T-cell (primary cell): ENCODE measurements at regions not wholly inside any gene's neighbourhood (a gene's known extent, or its start where the extent isn't known, plus 50 kb on each side); places are given as distances from the start of the nearest gene placed in this dataset.
"Not testable (repeated sequence)": the region's sequence is repeated elsewhere in the genome, so short reads cannot be mapped to it uniquely, and the experiment has no call there.

Experiments
- ATAC-seq, 4 experiments: fragments of 200-7000 bp in 3 of 4; fragments of 150-1000 bp in 1 of 4; cut with Tn5 transposase; replicated peaks in 1 of 4; 1 replicate in 3 of 4; 2 replicates in 1 of 4; pipeline ENCODE4 v1.10.0; 2021; ENCODE audit warnings: moderate library complexity in 3 of 4, mild to moderate bottlenecking in 2 of 4, moderate number of reproducible peaks in 1 of 4
- CTCF ChIA-PET, 2 donors: fragments of 300-600 bp; sonication (Branson Sonifier 250); formaldehyde crosslinking; loops; one replicate each; lab custom pipeline; 2022; ENCODE audit warnings: antibody characterized with exemption in 2 of 2; lab: Charles Lee
- POLR2A ChIA-PET, 2 donors: fragments of 300-600 bp; sonication (Branson Sonifier 250); formaldehyde crosslinking; loops; one replicate each; lab custom pipeline; 2022; ENCODE audit warnings: antibody characterized with exemption in 2 of 2; lab: Charles Lee
- DNase-seq, 35 experiments: peaks; one replicate each; pipeline versions ENCODE4 v3.0.0 to v3.0.0-alpha.2; 2013 to 2023
- H3K27ac ChIP-seq: one replicate; pipeline ENCODE4 v1.5.1; 2013; ENCODE audit warnings: low read length
- H3K27me3 ChIP-seq, 2 experiments: replicated peaks in 1 of 2; 1 replicate in 1 of 2; 2 replicates in 1 of 2; pipeline versions ENCODE4 v1.6.1 to v1.7.0; 2013; ENCODE audit warnings: low read length in 1 of 2, mixed read lengths in 1 of 2; ENCODE audit not compliant: control insufficient read depth in 2 of 2, insufficient read depth in 2 of 2; ENCODE audit errors: extremely low read depth in 1 of 2
- H3K36me3 ChIP-seq, 2 donors: 1 replicate in 1 of 2; 2 replicates in 1 of 2; pipeline versions ENCODE4 v1.6.1 to v1.7.0; 2013; ENCODE audit warnings: low read length in 1 of 2; ENCODE audit not compliant: control insufficient read depth in 2 of 2, insufficient read depth in 1 of 2; ENCODE audit errors: extremely low read depth in 1 of 2
- H3K4me1 ChIP-seq, 2 experiments: 1 replicate in 1 of 2; 2 replicates in 1 of 2; pipeline versions ENCODE4 v1.6.1 to v1.7.0; 2013; ENCODE audit warnings: low read length in 2 of 2, mixed read lengths in 1 of 2; ENCODE audit not compliant: insufficient read depth in 2 of 2, control insufficient read depth in 1 of 2; ENCODE audit errors: extremely low read depth in 1 of 2
- H3K4me3 ChIP-seq, 2 donors: 1 replicate in 1 of 2; 2 replicates in 1 of 2; pipeline versions ENCODE4 v1.5.1 to v1.7.0; 2013; ENCODE audit warnings: mild to moderate bottlenecking in 2 of 2, low read length in 1 of 2, moderate library complexity in 1 of 2; ENCODE audit not compliant: control insufficient read depth in 1 of 2; ENCODE audit errors: extremely low read depth in 1 of 2
- H3K9me3 ChIP-seq: 2 replicates; pipeline ENCODE4 v1.7.0; 2013
- H3K27ac Mint-ChIP-seq, 2 donors: one replicate each; pipeline ENCODE4 v1.8.0; 2020 to 2021; ENCODE audit warnings: mild to moderate bottlenecking in 2 of 2, mixed read lengths in 2 of 2
- H3K27me3 Mint-ChIP-seq, 2 donors: one replicate each; pipeline ENCODE4 v1.8.0; 2021 to 2022; ENCODE audit warnings: mixed read lengths in 2 of 2
- H3K36me3 Mint-ChIP-seq: one replicate; pipeline ENCODE4 v1.8.0; 2021; ENCODE audit warnings: mixed read lengths
- H3K4me1 Mint-ChIP-seq, 3 donors: one replicate each; pipeline ENCODE4 v1.8.0; 2020 to 2022; ENCODE audit warnings: mixed read lengths in 3 of 3, mild to moderate bottlenecking in 1 of 3
- H3K4me3 Mint-ChIP-seq, 3 donors: one replicate each; pipeline ENCODE4 v1.8.0; 2020 to 2022; ENCODE audit warnings: mild to moderate bottlenecking in 3 of 3, mixed read lengths in 3 of 3, moderate library complexity in 3 of 3
- H3K9me3 Mint-ChIP-seq, 3 donors: one replicate each; pipeline ENCODE4 v1.8.0; 2020 to 2022; ENCODE audit warnings: mixed read lengths in 3 of 3
- WGBS: methylation state at CpG from one replicate; pipeline ENCODE4 v1.1.5; 2013; ENCODE audit warnings: missing lambda C conversion rate; ENCODE audit not compliant: insufficient coverage; 5-methylcytosine and 5-hydroxymethylcytosine counted together

DNA sequence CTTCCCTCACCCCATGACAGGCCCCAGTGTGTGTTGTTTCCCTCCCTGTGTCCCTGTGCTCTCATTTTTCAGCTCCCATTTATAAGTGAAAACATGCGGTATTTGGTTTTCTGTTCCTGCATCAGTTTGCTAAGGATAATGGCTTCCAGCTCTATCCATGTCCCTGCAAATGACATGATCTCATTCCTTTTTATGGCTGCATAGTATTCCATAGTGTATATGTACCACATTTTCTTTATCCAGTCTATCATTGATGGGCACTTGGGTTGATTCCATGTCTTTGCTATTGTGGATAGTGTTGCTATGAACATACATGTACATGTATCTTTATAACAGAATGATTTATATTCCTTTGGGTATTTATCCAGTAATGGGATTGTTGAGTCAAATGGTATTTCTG is 61.9 kb upstream of the ABLIM1 start:
- H3K4me1 Mint-ChIP-seq, H3K27me3 ChIP-seq, H3K27ac ChIP-seq, ATAC-seq, H3K27ac Mint-ChIP-seq, H3K36me3 ChIP-seq, H3K4me1 ChIP-seq, H3K4me3 Mint-ChIP-seq, H3K9me3 ChIP-seq, H3K9me3 Mint-ChIP-seq, H3K4me3 ChIP-seq, CTCF ChIA-PET, DNase-seq, POLR2A ChIA-PET, H3K36me3 Mint-ChIP-seq: not testable (repeated sequence)
- no CpG with 5 or more reads among the region's 1 CpG for WGBS
- peaks cover 10 to 15% of the 10 kb centered on the region in 2 donors for H3K27me3 Mint-ChIP-seq

- ChIA-PET CTCF (no interaction called here), POLR2A (no interaction called here)
- H3K27me3 ChIP-seq = no peaks in the 10 kb centered on the region
- H3K4me3 ChIP-seq = no peak overlapping the region
- Mint-ChIP-seq H3K9me3 (no peaks in the 10 kb centered on the region), H3K27ac (no peak overlapping the region), H3K4me1 (no peaks in the 10 kb centered on the region), H3K27me3 (peaks cover 5 to 12% of the 10 kb centered on the region in 2 donors), H3K36me3 (no peaks in the 10 kb centered on the region), H3K4me3 (no peak overlapping the region)
- no peaks in the 10 kb centered on the region for H3K4me1 ChIP-seq
- WGBS = 90% methylated on average over 2 of the region's 4 CpGs
- ATAC-seq (no peak), DNase-seq (no peak)
- H3K9me3 ChIP-seq = no peaks in the 10 kb centered on the region
- no peaks in the 10 kb centered on the region for H3K36me3 ChIP-seq
- no peak overlapping the region for H3K27ac ChIP-seq
These were observed 62.7 kb upstream of the ABLIM1 start for GRCh38 chr10:114720685-114721278.

GRCh38 chr10:114722136-114722535 is 64.1 kb upstream of the ABLIM1 start:
- POLR2A ChIA-PET, H3K9me3 Mint-ChIP-seq, H3K4me3 ChIP-seq, H3K27ac Mint-ChIP-seq, CTCF ChIA-PET, H3K27me3 ChIP-seq, DNase-seq, H3K4me3 Mint-ChIP-seq, H3K4me1 Mint-ChIP-seq, H3K4me1 ChIP-seq, H3K36me3 ChIP-seq, H3K9me3 ChIP-seq, ATAC-seq, H3K27ac ChIP-seq, H3K36me3 Mint-ChIP-seq: not testable (repeated sequence)
- WGBS = no CpG with 5 or more reads among the region's 3 CpGs
- H3K27me3 Mint-ChIP-seq = peaks cover 5 to 12% of the 10 kb centered on the region in 2 donors

DNA sequence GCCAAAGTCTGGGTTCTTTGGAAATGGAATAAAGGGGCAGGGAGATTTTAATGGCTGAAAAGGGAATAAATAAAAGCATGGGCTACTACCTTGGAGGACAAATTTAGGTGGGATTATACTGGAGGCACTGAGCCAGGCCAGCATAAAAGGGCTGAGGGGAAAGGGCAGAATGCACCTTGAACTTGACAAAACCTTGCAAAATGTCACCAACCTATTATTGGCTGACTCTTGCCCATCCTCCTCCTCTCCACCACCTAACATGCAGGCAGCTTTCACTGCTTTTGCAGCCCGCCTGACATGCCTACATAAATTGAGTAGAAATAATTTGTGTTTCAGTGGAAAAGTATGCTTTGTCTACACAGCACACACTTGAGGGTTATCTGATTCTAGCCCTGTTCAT is 65.3 kb upstream of the ABLIM1 start:
- peaks cover 0 to 5% (median 0%) of the 10 kb centered on the region in 3 donors for H3K9me3 Mint-ChIP-seq
- Histone ChIP-seq H3K9me3 (no peaks in the 10 kb centered on the region), H3K36me3 (no peaks in the 10 kb centered on the region), H3K27ac (no peak overlapping the region), H3K27me3 (no peaks in the 10 kb centered on the region), H3K4me3 (no peak overlapping the region), H3K4me1 (no peaks in the 10 kb centered on the region)
- no peaks in the 10 kb centered on the region for H3K4me1 Mint-ChIP-seq
- CTCF ChIA-PET = no interaction called here
- peaks cover 5 to 12% of the 10 kb centered on the region in 2 donors for H3K27me3 Mint-ChIP-seq
- no CpG with 5 or more reads among the region's 1 CpG for WGBS
- no peaks in the 10 kb centered on the region for H3K36me3 Mint-ChIP-seq
- ATAC-seq (no peak), DNase-seq (no peak)
- POLR2A ChIA-PET = no interaction called here
- no peak overlapping the region for H3K4me3 Mint-ChIP-seq
- H3K27ac Mint-ChIP-seq = no peak overlapping the region

GRCh38 chr10:114723991-114724715 is 66.1 kb upstream of the ABLIM1 start:
- no peaks in the 10 kb centered on the region for H3K4me1 ChIP-seq
- H3K9me3 ChIP-seq = no peaks in the 10 kb centered on the region
- DNase-seq = no peak
- Mint-ChIP-seq H3K9me3 (peaks cover 0 to 5% (median 0%) of the 10 kb centered on the region in 3 donors), H3K27me3 (peaks cover 5 to 12% of the 10 kb centered on the region in 2 donors), H3K4me3 (no peak overlapping the region), H3K36me3 (no peaks in the 10 kb centered on the region), H3K27ac (no peak overlapping the region), H3K4me1 (no peaks in the 10 kb centered on the region)
- no peaks in the 10 kb centered on the region for H3K27me3 ChIP-seq
- no peak overlapping the region for H3K4me3 ChIP-seq
- 100% methylated on average over 1 of the region's 3 CpGs for WGBS
- CTCF ChIA-PET = no interaction called here
- no peak for ATAC-seq
- no peaks in the 10 kb centered on the region for H3K36me3 ChIP-seq
- POLR2A ChIA-PET = no interaction called here
- H3K27ac ChIP-seq = no peak overlapping the region

DNA sequence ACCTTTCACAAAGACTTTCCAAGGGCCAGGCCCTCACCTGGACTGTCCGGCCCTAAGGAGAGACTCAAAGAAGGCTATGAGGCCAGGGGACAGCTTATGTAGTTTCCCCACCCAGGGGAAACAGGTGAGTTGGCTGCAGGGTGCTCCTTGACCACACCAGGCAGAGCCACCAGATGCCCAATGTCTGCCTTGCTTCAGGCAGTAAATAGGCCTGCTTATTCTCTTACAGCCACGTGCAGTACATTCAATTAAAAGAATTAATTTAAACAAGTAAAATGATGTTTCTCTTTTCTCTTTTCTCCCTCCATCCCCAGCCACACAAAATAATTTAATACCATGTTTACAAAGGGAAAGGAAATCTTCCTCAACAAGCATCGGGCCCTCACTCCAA is 66.6 kb upstream of the ABLIM1 start:
- ATAC-seq (no peak), DNase-seq (no peak)
- no CpG with 5 or more reads among the region's 3 CpGs for WGBS
- no peak overlapping the region for H3K4me3 ChIP-seq
- Mint-ChIP-seq H3K4me1 (no peaks in the 10 kb centered on the region), H3K9me3 (peaks cover 0 to 5% (median 0%) of the 10 kb centered on the region in 3 donors), H3K4me3 (no peak overlapping the region), H3K27me3 (peaks cover 5 to 12% of the 10 kb centered on the region in 2 donors), H3K27ac (no peak overlapping the region), H3K36me3 (no peaks in the 10 kb centered on the region)
- ChIA-PET CTCF (no interaction called here), POLR2A (no interaction called here)
- no peaks in the 10 kb centered on the region for H3K4me1 ChIP-seq
- no peaks in the 10 kb centered on the region for H3K36me3 ChIP-seq
- no peak overlapping the region for H3K27ac ChIP-seq
- H3K27me3 ChIP-seq = no peaks in the 10 kb centered on the region
- H3K9me3 ChIP-seq = no peaks in the 10 kb centered on the region
